SJSA1 (cell line): ENCODE measurements at regions not wholly inside any gene's neighbourhood (a gene's known extent, or its start where the extent isn't known, plus 50 kb on each side); places are given as distances from the start of the nearest gene placed in this dataset.

Experiments
- DNase-seq, 2 experiments: peaks; one replicate each; pipeline ENCODE4 v3.0.0-alpha.2; 2015 to 2020; ENCODE audit warnings: low spot score in 2 of 2, low read depth in 1 of 2
- H3K27ac ChIP-seq: fragments of 250-450 bp; sonication (Bioruptor Pico); 2 replicates; pipeline ENCODE4 v1.5.1; 2020; ENCODE audit warnings: mild to moderate bottlenecking, moderate library complexity
- H3K27me3 ChIP-seq: fragments of 250-450 bp; sonication (Bioruptor Pico); replicated peaks from 2 replicates; pipeline ENCODE4 v1.5.1; 2020; ENCODE audit warnings: mild to moderate bottlenecking, moderate library complexity
- H3K36me3 ChIP-seq: fragments of 250-450 bp; sonication (Bioruptor Pico); 2 replicates; pipeline ENCODE4 v1.5.1; 2020; ENCODE audit warnings: mild to moderate bottlenecking
- H3K4me1 ChIP-seq: fragments of 250-450 bp; sonication (Bioruptor Pico); replicated peaks from 2 replicates; pipeline ENCODE4 v1.6.1; 2021; ENCODE audit warnings: mild to moderate bottlenecking
- H3K4me3 ChIP-seq: fragments of 250-450 bp; sonication (Bioruptor Pico); 2 replicates; pipeline ENCODE4 v1.5.1; 2020; ENCODE audit warnings: mild to moderate bottlenecking
- H3K9me3 ChIP-seq: fragments of 250-450 bp; sonication (Bioruptor Pico); replicated peaks from 2 replicates; pipeline ENCODE4 v1.5.1; 2020; ENCODE audit warnings: mild to moderate bottlenecking

GRCh38 chr18:49708662-49709346, 104.5 kb downstream of the ACAA2 start:
- Histone ChIP-seq H3K27me3 (no peaks in the 10 kb centered on the region), H3K9me3 (no peaks in the 10 kb centered on the region), H3K4me1 (no peaks in the 10 kb centered on the region), H3K4me3 (no peak overlapping the region), H3K27ac (no peak overlapping the region), H3K36me3 (no peaks in the 10 kb centered on the region)
- no peak for DNase-seq

- Histone ChIP-seq H3K36me3 (no peaks in the 10 kb centered on the region), H3K9me3 (no peaks in the 10 kb centered on the region), H3K4me3 (no peak overlapping the region), H3K27me3 (no peaks in the 10 kb centered on the region), H3K27ac (no peak overlapping the region), H3K4me1 (no peaks in the 10 kb centered on the region)
- no peak for DNase-seq
Observed at GRCh38 chr18:49707599-49707998, 105.7 kb downstream of the ACAA2 start.

GRCh38 chr18:49704334-49704733, 109.0 kb downstream of the ACAA2 start:
- Histone ChIP-seq H3K4me1 (no peaks in the 10 kb centered on the region), H3K27ac (no peak overlapping the region), H3K27me3 (no peaks in the 10 kb centered on the region), H3K36me3 (no peaks in the 10 kb centered on the region), H3K4me3 (no peak overlapping the region), H3K9me3 (no peaks in the 10 kb centered on the region)
- DNase-seq = no peak

- no peaks in the 10 kb centered on the region for H3K36me3 ChIP-seq
- no peak overlapping the region for H3K4me3 ChIP-seq
- H3K27me3 ChIP-seq = no peaks in the 10 kb centered on the region
- DNase-seq = no peak
- no peak overlapping the region for H3K27ac ChIP-seq
- no peaks in the 10 kb centered on the region for H3K9me3 ChIP-seq
- peaks cover 5% of the 10 kb centered on the region for H3K4me1 ChIP-seq
Observed at GRCh38 chr18:49701190-49701589, 112.1 kb downstream of the ACAA2 start.

GRCh38 chr18:49699303-49699702, 114.0 kb downstream of the ACAA2 start:
- Histone ChIP-seq H3K36me3 (no peaks in the 10 kb centered on the region), H3K27me3 (no peaks in the 10 kb centered on the region), H3K4me1 (peaks cover 5% of the 10 kb centered on the region), H3K9me3 (no peaks in the 10 kb centered on the region), H3K27ac (no peak overlapping the region), H3K4me3 (no peak overlapping the region)
- no peak for DNase-seq

- DNase-seq = no peak
- no peaks in the 10 kb centered on the region for H3K9me3 ChIP-seq
- no peaks in the 10 kb centered on the region for H3K36me3 ChIP-seq
- peaks cover 5% of the 10 kb centered on the region for H3K4me1 ChIP-seq
- H3K27me3 ChIP-seq = no peaks in the 10 kb centered on the region
- H3K4me3 ChIP-seq = no peak overlapping the region
- no peak overlapping the region for H3K27ac ChIP-seq
Observed at GRCh38 chr18:49698525-49699025, 114.8 kb downstream of the ACAA2 start.

- no peak for DNase-seq
- Histone ChIP-seq H3K27me3 (no peaks in the 10 kb centered on the region), H3K36me3 (no peaks in the 10 kb centered on the region), H3K9me3 (no peaks in the 10 kb centered on the region), H3K27ac (no peak overlapping the region), H3K4me3 (no peak overlapping the region), H3K4me1 (peaks cover 5% of the 10 kb centered on the region)
Observed at GRCh38 chr18:49697757-49698524, 115.4 kb downstream of the ACAA2 start.

- no peaks in the 10 kb centered on the region for H3K27me3 ChIP-seq
- H3K9me3 ChIP-seq = no peaks in the 10 kb centered on the region
- H3K36me3 ChIP-seq = no peaks in the 10 kb centered on the region
- no peak overlapping the region for H3K4me3 ChIP-seq
- H3K4me1 ChIP-seq = peaks cover 6% of the 10 kb centered on the region
- no peak overlapping the region for H3K27ac ChIP-seq
- DNase-seq = no peak
Observed at GRCh38 chr18:49697049-49697448, 116.3 kb downstream of the ACAA2 start.

- Histone ChIP-seq H3K9me3 (no peaks in the 10 kb centered on the region), H3K27ac (no peak overlapping the region), H3K4me1 (peaks cover 32% of the 10 kb centered on the region), H3K36me3 (no peaks in the 10 kb centered on the region), H3K27me3 (no peaks in the 10 kb centered on the region), H3K4me3 (no peak overlapping the region)
- no peak for DNase-seq
Observed at GRCh38 chr18:49694402-49694801, 118.9 kb downstream of the ACAA2 start.

- H3K27ac ChIP-seq = no peak overlapping the region
- H3K27me3 ChIP-seq = no peaks in the 10 kb centered on the region
- DNase-seq = no peak
- H3K9me3 ChIP-seq = no peaks in the 10 kb centered on the region
- H3K4me1 ChIP-seq = peaks cover 35% of the 10 kb centered on the region
- H3K4me3 ChIP-seq = no peak overlapping the region
- no peaks in the 10 kb centered on the region for H3K36me3 ChIP-seq
Observed at GRCh38 chr18:49693717-49694005, 119.7 kb downstream of the ACAA2 start.

GRCh38 chr18:49692906-49693716, 120.2 kb downstream of the ACAA2 start:
- Histone ChIP-seq H3K4me3 (no peak overlapping the region), H3K27me3 (no peaks in the 10 kb centered on the region), H3K36me3 (no peaks in the 10 kb centered on the region), H3K27ac (no peak overlapping the region), H3K9me3 (no peaks in the 10 kb centered on the region), H3K4me1 (peaks cover 35% of the 10 kb centered on the region)
- no peak for DNase-seq

- peaks cover 30% of the 10 kb centered on the region for H3K4me1 ChIP-seq
- peak overlapping the region; percentile 74 for H3K27ac ChIP-seq
- H3K9me3 ChIP-seq = no peaks in the 10 kb centered on the region
- no peaks in the 10 kb centered on the region for H3K27me3 ChIP-seq
- no peak overlapping the region for H3K4me3 ChIP-seq
- no peaks in the 10 kb centered on the region for H3K36me3 ChIP-seq
- DNase-seq = peak; percentile 71 to 75
Observed at GRCh38 chr18:49691177-49691608, 122.1 kb downstream of the ACAA2 start.

- H3K4me3 ChIP-seq = no peak overlapping the region
- H3K27ac ChIP-seq = peak overlapping the region; percentile 74
- H3K9me3 ChIP-seq = no peaks in the 10 kb centered on the region
- H3K4me1 ChIP-seq = peaks cover 38% of the 10 kb centered on the region
- no peaks in the 10 kb centered on the region for H3K27me3 ChIP-seq
- no peaks in the 10 kb centered on the region for H3K36me3 ChIP-seq
- peak; percentile 51 to 80 for DNase-seq
Observed at GRCh38 chr18:49690312-49690711, 123.0 kb downstream of the ACAA2 start.
